ENCODE measurements at regions not wholly inside any gene's neighbourhood (a gene's known extent, or its start where the extent isn't known, plus 50 kb on each side); places are given as distances from the start of the nearest gene placed in this dataset.

DNA sequence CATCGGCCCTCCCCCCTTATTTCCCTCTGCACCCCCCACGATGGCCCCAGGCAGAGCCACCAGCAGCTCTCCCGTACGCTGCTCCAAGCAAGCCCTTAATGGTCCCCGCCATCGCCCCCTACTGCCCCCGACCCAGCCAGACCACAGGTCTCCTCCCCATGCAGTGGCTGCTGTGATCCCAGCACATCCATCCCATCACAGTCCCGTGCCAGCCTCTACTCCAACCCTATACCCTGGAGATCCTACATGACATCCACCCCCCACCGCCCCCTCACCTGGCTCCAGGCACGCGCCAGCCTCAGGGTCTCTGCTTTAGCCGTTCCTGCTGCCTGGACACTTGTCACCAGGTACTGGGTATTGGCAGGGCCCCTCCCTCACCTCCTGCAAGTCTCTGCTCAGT, 85.8 kb upstream of the RTL6 start:
- Histone ChIP-seq H2BK5ac (ENCODE audit: low read depth, low read length, poor library complexity, severe bottlenecking) (no peak overlapping the region), H2AK9ac (replicated peaks; ENCODE audit: low read depth, low read length, poor library complexity) (no peak overlapping the region), H4K8ac (ENCODE audit: low read depth in 2 of 2, low read length in 2 of 2) (no peak overlapping the region), H3K4me2 (ENCODE audit: low read depth, low read length) (no peak overlapping the region), H3K56ac (ENCODE audit: extremely low read depth, insufficient read depth, low read length) (no peak overlapping the region), H2BK20ac (ENCODE audit: low read depth, low read length) (no peak overlapping the region), H2AK5ac (ENCODE audit: low read depth, low read length) (no peak overlapping the region), H3K23ac (ENCODE audit: low read depth, low read length) (no peak overlapping the region), H2AFZ (replicated peaks; ENCODE audit: low read length, poor library complexity) (no peak overlapping the region), H3K27ac (ENCODE audit: insufficient read depth, low read length) (no peak overlapping the region), H3K4me3 (ENCODE audit: insufficient read depth, low read depth, low read length) (no peak overlapping the region), H3K4me1 (ENCODE audit: control insufficient read depth, insufficient read depth, low read length) (peaks cover 3% of the 10 kb centered on the region), H3K18ac (ENCODE audit: low read depth, low read length) (no peak overlapping the region), H3K27me3 (ENCODE audit: control insufficient read depth, insufficient read depth, low read length) (peaks cover 16% of the 10 kb centered on the region), H3K9me3 (ENCODE audit: control insufficient read depth, insufficient read depth, low read length) (peaks cover 2% of the 10 kb centered on the region; the same call in 1 of the 2 replicates), H3K14ac (replicated peaks; ENCODE audit: low read depth, low read length) (no peak overlapping the region), H3K9me1 (ENCODE audit: insufficient read depth, low read length) (no peaks in the 10 kb centered on the region), H3K36me3 (ENCODE audit: control insufficient read depth, insufficient read depth, low read length) (no peaks in the 10 kb centered on the region), H2BK120ac (ENCODE audit: low read depth, low read length) (no peak overlapping the region), H3K4ac (ENCODE audit: low read depth, low read length) (no peak overlapping the region), H4K91ac (ENCODE audit: insufficient read depth, low read depth, low read length) (no peak overlapping the region), H3K79me1 (ENCODE audit: low read depth in 1 of 2, low read length in 2 of 2) (no peaks in the 10 kb centered on the region), H3K9ac (ENCODE audit: low read depth, low read length) (no peak overlapping the region), H4K20me1 (ENCODE audit: insufficient read depth, low read length) (no peaks in the 10 kb centered on the region), H4K5ac (ENCODE audit: low read depth, low read length) (no peak overlapping the region), H2BK15ac (ENCODE audit: low read depth, low read length) (no peak overlapping the region)
- intact Hi-C loops (cut with micrococcal nuclease) (no loop called here), dilution Hi-C loops (cut with HindIII; ENCODE audit: low sequenced_read_pairs, unreplicated experiment) (no loop called here), in situ Hi-C loops (cut with MboI; ENCODE audit: low sequenced_read_pairs) (no loop called here)
- WGBS, 2 experiments (ENCODE audit: extremely low coverage in 2 of 2, insufficient read length in 1 of 2), result 80% methylated on average over 4 of the region's 12 CpGs; no CpG with 5 or more reads in 1 of the 2 experiments
- ATAC-seq (ENCODE audit: low read depth) (no peak), DNase-seq (no peak)
- TF ChIP-seq BHLHE40 (IDR thresholded peaks at IDR 0.05; ENCODE audit: low read depth, low read length), result no peak
- no peak for TF ChIP-seq RCOR1 (IDR thresholded peaks at IDR 0.05; ENCODE audit: insufficient replicate concordance, low read length)
- TF ChIP-seq FOS (IDR thresholded peaks at IDR 0.05; ENCODE audit: low read depth, low read length), result no peak
- no peak for TF ChIP-seq POLR2A (IDR thresholded peaks at IDR 0.05; ENCODE audit: low read depth, low read length)
- no peak for TF ChIP-seq CHD1 (IDR thresholded peaks at IDR 0.05; ENCODE audit: low read depth, low read length)
- TF ChIP-seq RAD21 (IDR thresholded peaks at IDR 0.05; ENCODE audit: low read length), result no peak
- TF ChIP-seq, protein P1, sequence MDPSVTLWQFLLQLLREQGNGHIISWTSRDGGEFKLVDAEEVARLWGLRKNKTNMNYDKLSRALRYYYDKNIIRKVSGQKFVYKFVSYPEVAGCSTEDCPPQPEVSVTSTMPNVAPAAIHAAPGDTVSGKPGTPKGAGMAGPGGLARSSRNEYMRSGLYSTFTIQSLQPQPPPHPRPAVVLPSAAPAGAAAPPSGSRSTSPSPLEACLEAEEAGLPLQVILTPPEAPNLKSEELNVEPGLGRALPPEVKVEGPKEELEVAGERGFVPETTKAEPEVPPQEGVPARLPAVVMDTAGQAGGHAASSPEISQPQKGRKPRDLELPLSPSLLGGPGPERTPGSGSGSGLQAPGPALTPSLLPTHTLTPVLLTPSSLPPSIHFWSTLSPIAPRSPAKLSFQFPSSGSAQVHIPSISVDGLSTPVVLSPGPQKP (IDR thresholded peaks at IDR 0.05; ENCODE audit: borderline replicate concordance, low read depth, low read length), result no peak
- TF ChIP-seq NFE2L2 (IDR thresholded peaks at IDR 0.05; ENCODE audit: low read depth, low read length), result no peak
- TF ChIP-seq CEBPB (IDR thresholded peaks at IDR 0.05; ENCODE audit: low read depth, low read length), result no peak
- no peak for TF ChIP-seq SMC3 (IDR thresholded peaks at IDR 0.05; ENCODE audit: low read depth, low read length)
- no peak for TF ChIP-seq RFX5 (IDR thresholded peaks at IDR 0.05; ENCODE audit: low read depth, low read length)
- no peak for TF ChIP-seq MAZ (IDR thresholded peaks at IDR 0.05; ENCODE audit: borderline replicate concordance, low read depth, low read length)
- no peak for TF ChIP-seq MXI1 (IDR thresholded peaks at IDR 0.05; ENCODE audit: borderline replicate concordance, low read depth, low read length)
- TF ChIP-seq MAFK (IDR thresholded peaks at IDR 0.05; ENCODE audit: low read depth, low read length), result no peak
- ChIA-PET CTCF (no interaction called here), POLR2A (ENCODE audit: unreplicated experiment) (no interaction called here)
- BruUV-seq (replicated peaks), result no TSS peak
